Testis (tissue), 2 donors: ENCODE measurements at regions not wholly inside any gene's neighbourhood (a gene's known extent, or its start where the extent isn't known, plus 50 kb on each side); places are given as distances from the start of the nearest gene placed in this dataset.

Experiments used
- DNase-seq: peaks from one replicate; pipeline ENCODE4 v3.0.0-alpha.2; 2019
- H3K27ac ChIP-seq, 2 donors: fragments of 200-600 bp; sonication (generic); one replicate each; pipeline ENCODE4 v1.5.1; 2019
- H3K27me3 ChIP-seq: fragments of 200-600 bp; sonication (generic); one replicate; pipeline ENCODE4 v1.5.1; 2019
- H3K36me3 ChIP-seq: fragments of 200-600 bp; sonication (generic); one replicate; pipeline ENCODE4 v1.5.1; 2017; ENCODE audit warnings: low read depth; ENCODE audit errors: missing control alignments
- H3K4me1 ChIP-seq: fragments of 200-600 bp; sonication (generic); one replicate; pipeline ENCODE4 v1.5.1; 2019
- H3K4me3 ChIP-seq, 2 donors: fragments of 200-600 bp; sonication (generic); one replicate each; pipeline ENCODE4 v1.5.1; 2017 to 2019
- H3K9me3 ChIP-seq: fragments of 200-600 bp; sonication (generic); one replicate; pipeline ENCODE4 v1.5.1; 2017
- CTCF ChIP-seq, 3 experiments: fragments of 450-650 bp in 2 of 3; fragments of 200-600 bp in 1 of 3; sonication (generic) in 1 of 3; IDR thresholded peaks; one replicate each; pipeline ENCODE4 v1.5.1; 2016 to 2019; ENCODE audit warnings: antibody characterized with exemption in 3 of 3, mild to moderate bottlenecking in 2 of 3, moderate library complexity in 1 of 3
- POLR2A ChIP-seq: fragments of 450-650 bp; IDR thresholded peaks from one replicate; pipeline ENCODE4 v1.6.1; 2017; ENCODE audit warnings: antibody characterized with exemption, mild to moderate bottlenecking, moderate library complexity
- WGBS, 2 donors: methylation state at CpG; one replicate each; pipeline ENCODE4 v1.1.5; 2018; 5-methylcytosine and 5-hydroxymethylcytosine counted together
- intact Hi-C: fragments of 100-400 bp; cut with DNase I; formaldehyde crosslinking; loops from one replicate; pipeline ENCODE4 v1.15.1; 2023; ENCODE audit warnings: low total_unique reads

- no peak for TF ChIP-seq POLR2A
- no peak for TF ChIP-seq CTCF (IDR thresholded peaks at IDR 0.05)
- Histone ChIP-seq H3K9me3 (no peaks in the 10 kb centered on the region), H3K27ac (no peak overlapping the region), H3K4me3 (no peak overlapping the region), H3K36me3 (no peaks in the 10 kb centered on the region), H3K4me1 (no peaks in the 10 kb centered on the region), H3K27me3 (no peaks in the 10 kb centered on the region)
- intact Hi-C loops = no loop called here
- no peak for DNase-seq
- WGBS, 2 donors = 98% methylated on average over 3 of the region's 3 CpGs; no CpG with 5 or more reads in 1 of the 2 donors
Measured at GRCh38 chrY:15600565-15600964, 1076.2 kb downstream of the NLGN4Y start.

- H3K9me3 ChIP-seq = no peaks in the 10 kb centered on the region
- no peaks in the 10 kb centered on the region for H3K36me3 ChIP-seq
- no peak overlapping the region for H3K4me3 ChIP-seq
- intact Hi-C loops = no loop called here
- H3K27ac ChIP-seq = no peak overlapping the region
- DNase-seq = no peak
- H3K4me1 ChIP-seq = no peaks in the 10 kb centered on the region
- TF ChIP-seq CTCF (IDR thresholded peaks at IDR 0.05) (no peak), POLR2A (no peak)
- H3K27me3 ChIP-seq = no peaks in the 10 kb centered on the region
Measured at GRCh38 chrY:15624370-15624769, 1100.0 kb downstream of the NLGN4Y start.

- Histone ChIP-seq H3K27me3 (no peaks in the 10 kb centered on the region), H3K4me1 (no peaks in the 10 kb centered on the region), H3K9me3 (no peaks in the 10 kb centered on the region), H3K4me3 (no peak overlapping the region), H3K27ac (no peak overlapping the region), H3K36me3 (no peaks in the 10 kb centered on the region)
- DNase-seq = peak; percentile 19
- no peak for TF ChIP-seq POLR2A
- TF ChIP-seq CTCF (IDR thresholded peaks at IDR 0.05) = no peak
- intact Hi-C loops = no loop called here
- whole genome bisulfite sequencing, 2 donors = 18 to 37% methylated on average over 2 of the region's 2 CpGs
Measured at GRCh38 chrY:15624928-15625327, 1100.6 kb downstream of the NLGN4Y start.

- Histone ChIP-seq H3K36me3 (no peaks in the 10 kb centered on the region), H3K9me3 (no peaks in the 10 kb centered on the region), H3K27ac (no peak overlapping the region), H3K4me1 (no peaks in the 10 kb centered on the region), H3K4me3 (no peak overlapping the region), H3K27me3 (no peaks in the 10 kb centered on the region)
- intact Hi-C loops = no loop called here
- DNase-seq = no peak
- TF ChIP-seq POLR2A (no peak), CTCF (IDR thresholded peaks at IDR 0.05) (no peak)
Measured at GRCh38 chrY:15648198-15648597, 1123.9 kb downstream of the NLGN4Y start.

- Histone ChIP-seq H3K27me3 (no peaks in the 10 kb centered on the region), H3K4me1 (no peaks in the 10 kb centered on the region), H3K9me3 (no peaks in the 10 kb centered on the region), H3K4me3 (no peak overlapping the region), H3K27ac (no peak overlapping the region), H3K36me3 (no peaks in the 10 kb centered on the region)
- TF ChIP-seq POLR2A = no peak
- no peak for DNase-seq
- intact Hi-C loops = no loop called here
- WGBS, 2 donors = 74 to 100% methylated on average over 1 to 2 of the region's 2 CpGs
Measured at GRCh38 chrY:15650056-15650455, 1125.7 kb downstream of the NLGN4Y start.
